GM12801 (cell line): ENCODE measurements at regions not wholly inside any gene's neighbourhood (a gene's known extent, or its start where the extent isn't known, plus 50 kb on each side); places are given as distances from the start of the nearest gene placed in this dataset.

Source experiments
- CTCF ChIP-seq: IDR thresholded peaks from one replicate; pipeline ENCODE4 v1.5.1; 2011; ENCODE audit warnings: control low read depth; ENCODE audit not compliant: insufficient read length; ENCODE audit errors: extremely low read depth

- no peak for TF ChIP-seq CTCF
These were observed 413.6 kb upstream of the ID2 start for GRCh38 chr2:8268172-8268783.

GRCh38 chr2:8270699-8271098 lies 411.2 kb upstream of the ID2 start:
- no peak for TF ChIP-seq CTCF

GRCh38 chr2:8271461-8271860 lies 410.4 kb upstream of the ID2 start:
- TF ChIP-seq CTCF: no peak

DNA sequence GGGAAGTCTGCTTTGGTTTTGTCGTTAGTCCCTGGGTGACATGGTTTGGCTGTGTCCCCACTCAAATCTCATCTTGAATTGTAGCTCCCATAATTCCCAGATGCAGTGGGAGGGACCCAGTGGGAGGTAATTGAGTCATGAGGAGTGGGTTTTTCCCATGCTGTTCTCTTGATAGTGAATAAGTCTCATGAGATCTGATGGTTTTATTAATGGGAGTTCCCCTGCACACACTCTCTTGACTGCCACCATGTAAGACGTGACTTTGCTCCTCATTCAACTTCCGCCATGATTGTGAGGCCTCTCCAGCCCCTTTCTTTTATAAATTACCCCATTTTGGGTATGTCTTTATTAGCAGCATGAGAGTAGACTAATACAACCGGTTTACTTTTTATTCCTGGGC lies 405.8 kb upstream of the ID2 start:
- TF ChIP-seq CTCF: no peak

- TF ChIP-seq CTCF: no peak
These were observed 403.8 kb upstream of the ID2 start for GRCh38 chr2:8277921-8278571.

- no peak for TF ChIP-seq CTCF
These were observed 403.0 kb upstream of the ID2 start for GRCh38 chr2:8278709-8279354.

GRCh38 chr2:8279506-8279905 lies 402.4 kb upstream of the ID2 start:
- no peak for TF ChIP-seq CTCF
